ENCODE measurements at regions not wholly inside any gene's neighbourhood (a gene's known extent, or its start where the extent isn't known, plus 50 kb on each side); places are given as distances from the start of the nearest gene placed in this dataset.

DNA sequence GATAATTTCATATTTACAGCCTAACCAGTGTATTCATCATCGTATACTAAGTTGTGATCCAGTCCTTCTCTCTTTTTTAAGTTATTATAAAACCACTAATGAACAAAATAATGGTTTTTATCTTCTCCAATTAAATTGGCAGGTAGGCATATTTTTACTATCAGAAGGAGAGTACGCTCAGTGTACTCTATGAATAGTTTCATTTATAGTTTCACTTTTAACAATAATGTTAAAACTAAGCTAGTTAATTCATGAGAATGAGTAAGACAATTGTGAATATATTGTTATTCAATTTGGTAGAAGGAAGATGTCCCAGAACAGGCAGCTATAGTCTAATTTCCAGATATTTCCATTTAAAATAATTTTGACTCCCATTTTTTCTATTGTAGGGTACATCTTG is 277.1 kb downstream of the RASSF9 start:
- TF ChIP-seq, protein P1, sequence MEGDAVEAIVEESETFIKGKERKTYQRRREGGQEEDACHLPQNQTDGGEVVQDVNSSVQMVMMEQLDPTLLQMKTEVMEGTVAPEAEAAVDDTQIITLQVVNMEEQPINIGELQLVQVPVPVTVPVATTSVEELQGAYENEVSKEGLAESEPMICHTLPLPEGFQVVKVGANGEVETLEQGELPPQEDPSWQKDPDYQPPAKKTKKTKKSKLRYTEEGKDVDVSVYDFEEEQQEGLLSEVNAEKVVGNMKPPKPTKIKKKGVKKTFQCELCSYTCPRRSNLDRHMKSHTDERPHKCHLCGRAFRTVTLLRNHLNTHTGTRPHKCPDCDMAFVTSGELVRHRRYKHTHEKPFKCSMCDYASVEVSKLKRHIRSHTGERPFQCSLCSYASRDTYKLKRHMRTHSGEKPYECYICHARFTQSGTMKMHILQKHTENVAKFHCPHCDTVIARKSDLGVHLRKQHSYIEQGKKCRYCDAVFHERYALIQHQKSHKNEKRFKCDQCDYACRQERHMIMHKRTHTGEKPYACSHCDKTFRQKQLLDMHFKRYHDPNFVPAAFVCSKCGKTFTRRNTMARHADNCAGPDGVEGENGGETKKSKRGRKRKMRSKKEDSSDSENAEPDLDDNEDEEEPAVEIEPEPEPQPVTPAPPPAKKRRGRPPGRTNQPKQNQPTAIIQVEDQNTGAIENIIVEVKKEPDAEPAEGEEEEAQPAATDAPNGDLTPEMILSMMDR (IDR thresholded peaks at IDR 0.05) = no peak
- no peak for TF ChIP-seq POLR2A (IDR thresholded peaks at IDR 0.05)
